K562 (cell line): ENCODE measurements at regions not wholly inside any gene's neighbourhood (a gene's known extent, or its start where the extent isn't known, plus 50 kb on each side); places are given as distances from the start of the nearest gene placed in this dataset.

Experiments
- ATAC-seq: fragments of 200-7000 bp; cut with Tn5 transposase; 3 replicates; pipeline ENCODE4 v1.9.1; 2020; ENCODE audit warnings: moderate library complexity
- BruUV-seq: library from RNA; stranded (reverse); fragments of 400-500 nt; replicated peaks from 2 replicates; lab custom pipeline; 2021; lab: Mats Ljungman, UMichigan
- CTCF ChIA-PET: fragments of 300-600 bp; formaldehyde crosslinking; extraction: SDS; loops from one replicate; lab custom pipeline; 2021; ENCODE audit warnings: low intra/inter-chr PET ratio; lab: Yijun Ruan, JAX
- POLR2A ChIA-PET: fragments of 300-600, 350-650 bp; sonication (Branson Sonifier 250); formaldehyde crosslinking; extraction: SDS; loops from one replicate; lab custom pipeline; 2021; ENCODE audit warnings: antibody characterized with exemption, inconsistent platforms; lab: Yijun Ruan, JAX
- DNase-seq, 4 experiments: peaks; one replicate each; pipeline versions ENCODE4 v3.0.0 to v3.0.0-alpha.2; 2011 to 2018; ENCODE audit warnings: low spot score in 3 of 4, mixed read lengths in 3 of 4; ENCODE audit errors: extremely low read depth in 1 of 4
- FAIRE-seq: peaks from 2 replicates; lab custom pipeline; 2011; peaks lifted over from hg19 to GRCh38; lab: Jason Lieb, UNC
- H2AFZ ChIP-seq: 2 replicates; pipeline ENCODE4 v1.6.0; 2011; ENCODE audit warnings: low read depth, low read length, control low read depth, inconsistent platforms
- H3K27ac ChIP-seq: fragments of 200-600 bp; 3 replicates; pipeline ENCODE4 v1.8.0; 2011; ENCODE audit warnings: low read depth, mild to moderate bottlenecking, control low read depth, inconsistent platforms, low read length, moderate library complexity, mixed read lengths; ENCODE audit errors: extremely low read depth
- H3K27me3 ChIP-seq, 2 experiments: fragments of 300-600 bp in 1 of 2; 2 replicates in 1 of 2; 3 replicates in 1 of 2; pipeline versions ENCODE4 v1.6.0 to v1.8.0; 2011; ENCODE audit warnings: inconsistent platforms in 2 of 2, low read length in 2 of 2, mild to moderate bottlenecking in 1 of 2, mixed read lengths in 1 of 2, moderate library complexity in 1 of 2; ENCODE audit not compliant: control insufficient read depth in 2 of 2, insufficient read depth in 2 of 2
- H3K36me3 ChIP-seq: fragments of 300-600 bp; 3 replicates; pipeline ENCODE4 v1.8.0; 2011; ENCODE audit warnings: mild to moderate bottlenecking, low read length, inconsistent platforms; ENCODE audit not compliant: control insufficient read depth, insufficient read depth
- H3K4me1 ChIP-seq, 2 experiments: fragments of 200-600 bp in 1 of 2; replicated peaks in 1 of 2; 2 replicates in 1 of 2; 3 replicates in 1 of 2; pipeline versions ENCODE4 v1.5.1 to v1.8.0; 2011; ENCODE audit warnings: inconsistent platforms in 2 of 2, low read length in 2 of 2, mild to moderate bottlenecking in 1 of 2, mixed read lengths in 1 of 2, moderate library complexity in 1 of 2; ENCODE audit not compliant: control insufficient read depth in 2 of 2, insufficient read depth in 2 of 2
- H3K4me2 ChIP-seq: 2 replicates; pipeline ENCODE4 v1.6.1; 2011; ENCODE audit warnings: low read length, control low read depth, inconsistent platforms, mixed read lengths; ENCODE audit not compliant: insufficient read depth
- H3K4me3 ChIP-seq: fragments of 200-600 bp; sonication (generic), shearing (Covaris generic); 2 replicates; pipeline ENCODE4 v1.5.1; 2016; ENCODE audit warnings: control low read depth, inconsistent platforms
- H3K79me2 ChIP-seq: fragments of 200-600 bp; 3 replicates; pipeline ENCODE4 v1.8.0; 2011; ENCODE audit warnings: low read length, inconsistent platforms; ENCODE audit not compliant: control insufficient read depth, insufficient read depth
- H3K9ac ChIP-seq, 2 experiments: 2 replicates each; pipeline versions ENCODE4 v1.6.0 to v1.6.1; 2011; ENCODE audit warnings: low read depth in 2 of 2, low read length in 2 of 2, control low read depth in 1 of 2, inconsistent platforms in 1 of 2, mild to moderate bottlenecking in 1 of 2, mixed read lengths in 1 of 2; ENCODE audit not compliant: insufficient read depth in 1 of 2
- H3K9me1 ChIP-seq: one replicate; pipeline ENCODE4 v1.6.0; 2011; ENCODE audit warnings: inconsistent platforms, mild to moderate bottlenecking, low read length, moderate library complexity; ENCODE audit not compliant: control insufficient read depth, insufficient read depth
- H3K9me3 ChIP-seq: replicated peaks from 2 replicates; pipeline ENCODE4 v1.5.1; 2011; ENCODE audit warnings: low read depth, low read length, inconsistent platforms; ENCODE audit not compliant: control insufficient read depth, insufficient read depth
- H4K20me1 ChIP-seq: replicated peaks from 2 replicates; pipeline ENCODE4 v1.6.1; 2011; ENCODE audit warnings: low read length, inconsistent platforms, mixed read lengths; ENCODE audit not compliant: control insufficient read depth, insufficient read depth
- ATF3 ChIP-seq, 2 experiments: fragments of 450-650 bp in 1 of 2; sonication (generic) in 1 of 2; formaldehyde crosslinking in 1 of 2; IDR thresholded peaks in 1 of 2; conservative IDR thresholded peaks in 1 of 2; 2 replicates each; pipeline versions ENCODE4 v1.6.1 to v1.8.1; 2016 to 2023; ENCODE audit warnings: mild to moderate bottlenecking in 2 of 2, moderate library complexity in 2 of 2, inconsistent platforms in 1 of 2, missing genetic modification reagents in 1 of 2
- DNMT1 ChIP-seq: fragments of 450-650 bp; IDR thresholded peaks from 2 replicates; pipeline ENCODE4 v1.6.1; 2016; ENCODE audit warnings: antibody characterized with exemption, mild to moderate bottlenecking
- GTF2A2 ChIP-seq: IDR thresholded peaks from 2 replicates; pipeline ENCODE4 v1.6.1; 2016; ENCODE audit warnings: mild to moderate bottlenecking, missing genetic modification characterization, missing compliant biosample characterization
- ID3 ChIP-seq, 2 experiments: fragments of 250-450 bp in 1 of 2; fragments of 450-650 bp in 1 of 2; sonication (Bioruptor Pico) in 1 of 2; IDR thresholded peaks; 2 replicates each; pipeline versions ENCODE4 v1.6.1 to v1.8.0; 2016 to 2021; ENCODE audit warnings: mild to moderate bottlenecking in 2 of 2, moderate library complexity in 2 of 2, missing compliant biosample characterization in 1 of 2, missing genetic modification characterization in 1 of 2
- KLF16 ChIP-seq: IDR thresholded peaks from 2 replicates; pipeline ENCODE4 v1.6.1; 2016; ENCODE audit warnings: antibody characterized with exemption
- MXD1 ChIP-seq: fragments of 250-450 bp; sonication (Bioruptor Pico); IDR thresholded peaks from 2 replicates; pipeline ENCODE4 v1.8.0; 2021; ENCODE audit warnings: borderline replicate concordance, mild to moderate bottlenecking, moderate library complexity; ENCODE audit not compliant: poor library complexity, severe bottlenecking
- NCOA1 ChIP-seq: fragments of 450-650 bp; IDR thresholded peaks from 2 replicates; pipeline ENCODE4 v1.6.1; 2016; ENCODE audit warnings: low read depth
- NR3C1 ChIP-seq: sonication (generic); formaldehyde crosslinking; IDR thresholded peaks from 2 replicates; pipeline ENCODE4 v1.8.1; 2022; ENCODE audit warnings: missing genetic modification reagents
- PCBP2 ChIP-seq: fragments of 200-400 bp; formaldehyde crosslinking; IDR thresholded peaks from 2 replicates; pipeline ENCODE4 v1.6.1; 2018; ENCODE audit warnings: low read length, low read depth, mild to moderate bottlenecking, moderate library complexity; ENCODE audit not compliant: poor library complexity, severe bottlenecking
- PHB2 ChIP-seq: fragments of 450-650 bp; IDR thresholded peaks from 2 replicates; pipeline ENCODE4 v1.6.1; 2017; ENCODE audit warnings: low read depth
- PHTF2 ChIP-seq: fragments of 250-450 bp; sonication (Bioruptor Pico); IDR thresholded peaks from 2 replicates; pipeline ENCODE4 v1.5.0; 2021; ENCODE audit warnings: mild to moderate bottlenecking
- POLR2AphosphoS5 ChIP-seq: IDR thresholded peaks from 2 replicates; pipeline ENCODE4 v1.6.1; 2011; ENCODE audit warnings: mild to moderate bottlenecking, low read depth, low read length, moderate library complexity; ENCODE audit not compliant: control insufficient read depth, insufficient read depth
- SREBF2 ChIP-seq: sonication (generic); formaldehyde crosslinking; IDR thresholded peaks from 2 replicates; pipeline ENCODE4 v1.4.0; 2020; ENCODE audit warnings: mild to moderate bottlenecking, missing genetic modification reagents
- TCFL5 ChIP-seq: fragments of 250-450 bp; sonication (Bioruptor Pico); conservative IDR thresholded peaks from 2 replicates; pipeline ENCODE4 v1.6.1; 2021; ENCODE audit warnings: mild to moderate bottlenecking, moderate library complexity, matching md5 sums
- XRCC4 ChIP-seq: IDR thresholded peaks from one replicate; pipeline ENCODE4 v1.6.1; 2011; ENCODE audit not compliant: insufficient read depth, insufficient read length; ENCODE audit errors: extremely low read depth
- ZFX ChIP-seq: sonication (generic); formaldehyde crosslinking; IDR thresholded peaks from 2 replicates; pipeline ENCODE4 v1.8.0; 2022; ENCODE audit warnings: mild to moderate bottlenecking, missing genetic modification reagents, moderate library complexity
- ZNF77 ChIP-seq: fragments of 250-450 bp; sonication (Bioruptor Pico); IDR thresholded peaks from 2 replicates; pipeline ENCODE4 v1.5.0; 2020
- WGBS: fragments of 100-300 bp; shearing (Covaris generic); methylation state at CpG from one replicate; pipeline ENCODE4 v1.1.6; 2016; ENCODE audit warnings: low coverage, mixed read lengths; ENCODE audit not compliant: insufficient coverage; ENCODE audit errors: missing lambda C conversion rate; 5-methylcytosine and 5-hydroxymethylcytosine counted together
- in situ Hi-C: fragments of 300-500 bp; cut with MboI; formaldehyde crosslinking; loops from 4 replicates; pipeline ENCODE4 v1.15.0; 2018; ENCODE audit warnings: inconsistent platforms, mixed read lengths
- intact Hi-C: fragments of 100-400 bp; cut with micrococcal nuclease; formaldehyde crosslinking; loops from 2 replicates; pipeline ENCODE4 v1.14.2; 2022
- TF ChIP-seq, protein P1 (sequence below): sonication (generic); formaldehyde crosslinking; IDR thresholded peaks from 2 replicates; pipeline ENCODE4 v1.8.1; 2023; ENCODE audit warnings: mild to moderate bottlenecking, missing genetic modification reagents
- TF ChIP-seq, protein P2 (sequence below): fragments of 250-450 bp; sonication (Bioruptor Pico); IDR thresholded peaks from 2 replicates; pipeline ENCODE4 v1.4.0; 2020; ENCODE audit warnings: mild to moderate bottlenecking

DNA sequence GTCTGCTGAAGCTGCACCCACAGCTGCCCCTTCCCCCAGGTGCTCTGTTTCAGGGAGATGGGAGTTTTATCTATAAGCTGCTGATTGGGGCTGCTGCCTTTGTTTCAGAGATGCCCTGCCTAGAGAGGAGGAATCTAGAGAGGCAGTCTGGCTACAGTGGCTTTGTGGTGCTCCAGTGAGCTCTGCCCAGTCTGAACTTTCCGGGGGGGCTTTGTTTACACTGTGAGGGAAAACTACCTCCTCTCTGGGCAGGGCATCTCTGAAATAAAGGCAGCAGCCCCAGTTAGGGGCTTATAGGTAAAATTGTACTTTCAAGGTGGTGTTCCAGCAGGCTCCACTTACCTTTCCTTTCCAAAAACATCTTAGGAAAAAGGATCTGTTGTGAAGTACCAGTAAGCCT is 242.2 kb downstream of the SPRY1 start:
- POLR2A ChIA-PET: no interaction called here
- ATAC-seq: no peak
- Histone ChIP-seq H3K9me3 (no peaks in the 10 kb centered on the region), H3K36me3 (no peaks in the 10 kb centered on the region), H3K79me2 (no peaks in the 10 kb centered on the region), H3K9ac (no peak overlapping the region), H3K4me1 (no peaks in the 10 kb centered on the region), H3K9me1 (no peaks in the 10 kb centered on the region), H3K4me2 (no peak overlapping the region), H4K20me1 (no peaks in the 10 kb centered on the region), H3K27me3 (no peaks in the 10 kb centered on the region), H3K4me3 (no peak overlapping the region), H2AFZ (no peak overlapping the region), H3K27ac (no peak overlapping the region)
- no peak for FAIRE-seq
- intact Hi-C loops (no loop called here), in situ Hi-C loops (no loop called here)
- 0% methylated on average over 1 of the region's 1 CpG for WGBS
- DNase-seq: no peak
- BruUV-seq: no TSS peak
- CTCF ChIA-PET: no interaction called here
- TF ChIP-seq, protein P1, sequence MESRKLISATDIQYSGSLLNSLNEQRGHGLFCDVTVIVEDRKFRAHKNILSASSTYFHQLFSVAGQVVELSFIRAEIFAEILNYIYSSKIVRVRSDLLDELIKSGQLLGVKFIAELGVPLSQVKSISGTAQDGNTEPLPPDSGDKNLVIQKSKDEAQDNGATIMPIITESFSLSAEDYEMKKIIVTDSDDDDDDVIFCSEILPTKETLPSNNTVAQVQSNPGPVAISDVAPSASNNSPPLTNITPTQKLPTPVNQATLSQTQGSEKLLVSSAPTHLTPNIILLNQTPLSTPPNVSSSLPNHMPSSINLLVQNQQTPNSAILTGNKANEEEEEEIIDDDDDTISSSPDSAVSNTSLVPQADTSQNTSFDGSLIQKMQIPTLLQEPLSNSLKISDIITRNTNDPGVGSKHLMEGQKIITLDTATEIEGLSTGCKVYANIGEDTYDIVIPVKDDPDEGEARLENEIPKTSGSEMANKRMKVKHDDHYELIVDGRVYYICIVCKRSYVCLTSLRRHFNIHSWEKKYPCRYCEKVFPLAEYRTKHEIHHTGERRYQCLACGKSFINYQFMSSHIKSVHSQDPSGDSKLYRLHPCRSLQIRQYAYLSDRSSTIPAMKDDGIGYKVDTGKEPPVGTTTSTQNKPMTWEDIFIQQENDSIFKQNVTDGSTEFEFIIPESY (CRISPR knock-in tag): no peak
- TF ChIP-seq, protein P2, sequence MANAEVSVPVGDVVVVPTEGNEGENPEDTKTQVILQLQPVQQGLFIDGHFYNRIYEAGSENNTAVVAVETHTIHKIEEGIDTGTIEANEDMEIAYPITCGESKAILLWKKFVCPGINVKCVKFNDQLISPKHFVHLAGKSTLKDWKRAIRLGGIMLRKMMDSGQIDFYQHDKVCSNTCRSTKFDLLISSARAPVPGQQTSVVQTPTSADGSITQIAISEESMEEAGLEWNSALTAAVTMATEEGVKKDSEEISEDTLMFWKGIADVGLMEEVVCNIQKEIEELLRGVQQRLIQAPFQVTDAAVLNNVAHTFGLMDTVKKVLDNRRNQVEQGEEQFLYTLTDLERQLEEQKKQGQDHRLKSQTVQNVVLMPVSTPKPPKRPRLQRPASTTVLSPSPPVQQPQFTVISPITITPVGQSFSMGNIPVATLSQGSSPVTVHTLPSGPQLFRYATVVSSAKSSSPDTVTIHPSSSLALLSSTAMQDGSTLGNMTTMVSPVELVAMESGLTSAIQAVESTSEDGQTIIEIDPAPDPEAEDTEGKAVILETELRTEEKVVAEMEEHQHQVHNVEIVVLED (CRISPR knock-in tag): no peak
- TF ChIP-seq KLF16 (no peak), NCOA1 (no peak), PHTF2 (CRISPR knock-in tag) (no peak), XRCC4 (no peak), GTF2A2 (tag) (no peak), MXD1 (CRISPR knock-in tag) (no peak), ZNF77 (no peak), ATF3 (IDR thresholded peaks at IDR 0.05) (no peak), ATF3 (CRISPR knock-in tag; conservative IDR thresholded peaks at IDR 0.05) (no peak), ZFX (no peak), ID3 (CRISPR knock-in tag; IDR thresholded peaks at IDR 0.05) (no peak), ID3 (tag; IDR thresholded peaks at IDR 0.05) (no peak), TCFL5 (no peak), DNMT1 (no peak), PHB2 (no peak), POLR2AphosphoS5 (no peak), SREBF2 (CRISPR knock-in tag) (no peak), NR3C1 (CRISPR knock-in tag) (no peak), PCBP2 (no peak)
